ENCODE measurements at regions not wholly inside any gene's neighbourhood (a gene's known extent, or its start where the extent isn't known, plus 50 kb on each side); places are given as distances from the start of the nearest gene placed in this dataset.

GRCh38 chr4:59517007-59517406, 1683.1 kb upstream of the ADGRL3 start:
- Histone ChIP-seq H3K4me3 (no peak overlapping the region), H3K4me1 (no peaks in the 10 kb centered on the region), H3K27me3 (no peaks in the 10 kb centered on the region), H3K27ac (no peak overlapping the region), H3K9me3 (no peaks in the 10 kb centered on the region), H3K36me3 (no peaks in the 10 kb centered on the region)
- intact Hi-C loops (cut with DNase I; ENCODE audit: low total_unique reads): no loop called here
- no peak for TF ChIP-seq POLR2A (IDR thresholded peaks at IDR 0.05)
- no peak for TF ChIP-seq EP300 (IDR thresholded peaks at IDR 0.05)
- no peak for DNase-seq
- WGBS, 5 donors: 78 to 91% (median 80%) methylated on average over 1 to 2 of the region's 2 CpGs

- H3K27ac ChIP-seq: no peak overlapping the region
- TF ChIP-seq POLR2AphosphoS5 (IDR thresholded peaks at IDR 0.05) (no peak), POLR2A (IDR thresholded peaks at IDR 0.05) (no peak), CTCF (IDR thresholded peaks at IDR 0.05) (no peak), EP300 (IDR thresholded peaks at IDR 0.05) (no peak)
- H3K4me1 ChIP-seq: no peaks in the 10 kb centered on the region
- H3K27me3 ChIP-seq: no peaks in the 10 kb centered on the region
- no peak overlapping the region for H3K4me3 ChIP-seq
- no peaks in the 10 kb centered on the region for H3K9me3 ChIP-seq
- no peaks in the 10 kb centered on the region for H3K36me3 ChIP-seq
- DNase-seq: no peak
- 66 to 94% (median 91%) methylated on average over 17 to 22 of the region's 22 CpGs for WGBS, 5 donors
- intact Hi-C loops (cut with DNase I; ENCODE audit: low total_unique reads): no loop called here
Observed at GRCh38 chr4:59518005-59518823, 1681.9 kb upstream of the ADGRL3 start.

GRCh38 chr4:59525885-59526284, 1674.2 kb upstream of the ADGRL3 start:
- Histone ChIP-seq H3K9me3 (peaks cover 0 to 3% (median 0%) of the 10 kb centered on the region in 4 donors), H3K4me3 (no peak overlapping the region), H3K27ac (no peak overlapping the region), H3K4me1 (no peaks in the 10 kb centered on the region), H3K36me3 (no peaks in the 10 kb centered on the region), H3K27me3 (no peaks in the 10 kb centered on the region)
- TF ChIP-seq EP300 (IDR thresholded peaks at IDR 0.05): no peak
- intact Hi-C loops (cut with DNase I; ENCODE audit: low total_unique reads): no loop called here
- no peak for DNase-seq

- 28 to 54% (median 39%) methylated on average over 1 of the region's 1 CpG for WGBS, 5 donors
- TF ChIP-seq POLR2AphosphoS5 (IDR thresholded peaks at IDR 0.05) (no peak), POLR2A (IDR thresholded peaks at IDR 0.05) (no peak), EP300 (IDR thresholded peaks at IDR 0.05) (no peak), CTCF (IDR thresholded peaks at IDR 0.05) (no peak)
- DNase-seq: no peak
- no peaks in the 10 kb centered on the region for H3K4me1 ChIP-seq
- no peaks in the 10 kb centered on the region for H3K36me3 ChIP-seq
- H3K9me3 ChIP-seq: no peaks in the 10 kb centered on the region
- no peak overlapping the region for H3K4me3 ChIP-seq
- intact Hi-C loops (cut with DNase I; ENCODE audit: low total_unique reads): no loop called here
- H3K27ac ChIP-seq: no peak overlapping the region
- no peaks in the 10 kb centered on the region for H3K27me3 ChIP-seq
Observed at GRCh38 chr4:59535541-59535940, 1664.6 kb upstream of the ADGRL3 start.

- intact Hi-C loops (cut with DNase I; ENCODE audit: low total_unique reads): no loop called here
- no peaks in the 10 kb centered on the region for H3K36me3 ChIP-seq
- H3K9me3 ChIP-seq: no peaks in the 10 kb centered on the region
- WGBS, 5 donors: 84 to 90% (median 87%) methylated on average over 3 of the region's 3 CpGs
- DNase-seq: no peak
- H3K27me3 ChIP-seq: no peaks in the 10 kb centered on the region
- no peak overlapping the region for H3K4me3 ChIP-seq
- H3K27ac ChIP-seq: no peak overlapping the region
- TF ChIP-seq POLR2A (IDR thresholded peaks at IDR 0.05) (no peak), POLR2AphosphoS5 (IDR thresholded peaks at IDR 0.05) (no peak), CTCF (IDR thresholded peaks at IDR 0.05) (no peak), EP300 (IDR thresholded peaks at IDR 0.05) (no peak)
- H3K4me1 ChIP-seq: no peaks in the 10 kb centered on the region
Observed at GRCh38 chr4:59536428-59536827, 1663.7 kb upstream of the ADGRL3 start.
